Sigmoid colon (tissue), 6 donors: ENCODE measurements at regions not wholly inside any gene's neighbourhood (a gene's known extent, or its start where the extent isn't known, plus 50 kb on each side); places are given as distances from the start of the nearest gene placed in this dataset.

Experiments
- DNase-seq: peaks from one replicate; pipeline ENCODE4 v3.0.0-alpha.2; 2019
- H3K27ac ChIP-seq, 4 donors: fragments of 200-600 bp; sonication (generic); one replicate each; pipeline ENCODE4 v1.5.1; 2016 to 2019; ENCODE audit warnings: mild to moderate bottlenecking in 1 of 4
- H3K27me3 ChIP-seq, 3 donors: fragments of 200-600 bp; sonication (generic); one replicate each; pipeline ENCODE4 v1.5.1; 2019; ENCODE audit warnings: mild to moderate bottlenecking in 1 of 3
- H3K36me3 ChIP-seq, 4 donors: fragments of 200-600 bp; sonication (generic); one replicate each; pipeline ENCODE4 v1.5.1; 2016 to 2019
- H3K4me1 ChIP-seq, 4 donors: fragments of 200-600 bp; sonication (generic); one replicate each; pipeline ENCODE4 v1.5.1; 2017 to 2019
- H3K4me3 ChIP-seq, 4 donors: fragments of 200-600 bp; sonication (generic); one replicate each; pipeline ENCODE4 v1.5.1; 2017 to 2019; ENCODE audit warnings: mild to moderate bottlenecking in 2 of 4, moderate library complexity in 1 of 4
- H3K9me3 ChIP-seq, 4 donors: fragments of 200-600 bp in 3 of 4; sonication (generic) in 3 of 4; one replicate each; pipeline versions ENCODE4 v1.5.1 to v1.6.1; 2013 to 2019
- CTCF ChIP-seq, 4 experiments: fragments of 450-650 bp in 3 of 4; fragments of 200-600 bp in 1 of 4; IDR thresholded peaks; one replicate each; pipeline ENCODE4 v1.5.1; 2016 to 2019; ENCODE audit warnings: antibody characterized with exemption in 4 of 4, mild to moderate bottlenecking in 3 of 4, moderate library complexity in 2 of 4
- EP300 ChIP-seq, 4 donors: sonication (generic); formaldehyde crosslinking; IDR thresholded peaks; one replicate each; pipeline ENCODE4 v1.6.1; 2017; ENCODE audit warnings: antibody characterized with exemption in 4 of 4
- POLR2A ChIP-seq, 2 donors: fragments of 450-650 bp; IDR thresholded peaks; one replicate each; pipeline ENCODE4 v1.6.1; 2016; ENCODE audit warnings: antibody characterized with exemption in 2 of 2, mild to moderate bottlenecking in 2 of 2, moderate library complexity in 2 of 2
- POLR2AphosphoS5 ChIP-seq, 4 donors: sonication (generic); formaldehyde crosslinking; IDR thresholded peaks; one replicate each; pipeline ENCODE4 v1.6.1; 2017; ENCODE audit warnings: antibody characterized with exemption in 4 of 4
- WGBS, 2 donors: extraction: QIAGEN DNeasy Blood & Tissue Kit; methylation state at CpG; one replicate each; pipeline ENCODE4 v1.1.7; 2013; 5-methylcytosine and 5-hydroxymethylcytosine counted together
- intact Hi-C: fragments of 100-400 bp; cut with DNase I; formaldehyde crosslinking; loops from one replicate; pipeline ENCODE4 v1.15.1; 2023
- donor health status: healthy with polysubstance abuse.
- donor health status: healthy.

GRCh38 chr3:66633402-66634381 is 132.9 kb upstream of the LRIG1 start:
- Histone ChIP-seq H3K36me3 (no peaks in the 10 kb centered on the region), H3K9me3 (no peaks in the 10 kb centered on the region), H3K27ac (no peak overlapping the region), H3K4me1 (peaks cover 0 to 10% (median 5%) of the 10 kb centered on the region in 4 donors), H3K4me3 (no peak overlapping the region), H3K27me3 (no peaks in the 10 kb centered on the region)
- no peak for TF ChIP-seq POLR2AphosphoS5 (IDR thresholded peaks at IDR 0.05)
- TF ChIP-seq POLR2A (IDR thresholded peaks at IDR 0.05): no peak
- TF ChIP-seq CTCF (IDR thresholded peaks at IDR 0.05): no peak
- TF ChIP-seq EP300 (IDR thresholded peaks at IDR 0.05): no peak
- intact Hi-C loops: loop anchor here (5.0 kb wide), 1 partner anchor 44 kb away; no protein-coding TSS in a partner anchor
- 90 to 92% methylated on average over 6 of the region's 6 CpGs for WGBS, 2 donors
- DNase-seq: no peak

GRCh38 chr3:66638717-66639116 is 137.9 kb upstream of the LRIG1 start:
- Histone ChIP-seq H3K4me1 (no peaks in the 10 kb centered on the region), H3K4me3 (no peak overlapping the region), H3K36me3 (no peaks in the 10 kb centered on the region), H3K9me3 (no peaks in the 10 kb centered on the region), H3K27ac (no peak overlapping the region), H3K27me3 (no peaks in the 10 kb centered on the region)
- TF ChIP-seq EP300 (IDR thresholded peaks at IDR 0.05): no peak
- TF ChIP-seq CTCF (IDR thresholded peaks at IDR 0.05): no peak
- no peak for TF ChIP-seq POLR2A (IDR thresholded peaks at IDR 0.05)
- TF ChIP-seq POLR2AphosphoS5 (IDR thresholded peaks at IDR 0.05): no peak
- intact Hi-C loops: no loop called here
- WGBS, 2 donors: 59 to 78% methylated on average over 6 of the region's 6 CpGs
- no peak for DNase-seq

GRCh38 chr3:66639809-66640356 is 139.1 kb upstream of the LRIG1 start:
- WGBS, 2 donors: 93 to 94% methylated on average over 3 of the region's 3 CpGs
- Histone ChIP-seq H3K27me3 (no peaks in the 10 kb centered on the region), H3K4me1 (no peaks in the 10 kb centered on the region), H3K9me3 (no peaks in the 10 kb centered on the region), H3K4me3 (no peak overlapping the region), H3K27ac (no peak overlapping the region), H3K36me3 (no peaks in the 10 kb centered on the region)
- no peak for DNase-seq
- no peak for TF ChIP-seq EP300 (IDR thresholded peaks at IDR 0.05)
- no peak for TF ChIP-seq CTCF (IDR thresholded peaks at IDR 0.05)
- TF ChIP-seq POLR2AphosphoS5 (IDR thresholded peaks at IDR 0.05): no peak
- no peak for TF ChIP-seq POLR2A (IDR thresholded peaks at IDR 0.05)
- intact Hi-C loops: no loop called here

GRCh38 chr3:66642019-66642418 is 141.2 kb upstream of the LRIG1 start:
- H3K36me3 ChIP-seq: no peaks in the 10 kb centered on the region
- no peak for DNase-seq
- no peaks in the 10 kb centered on the region for H3K4me1 ChIP-seq
- H3K27ac ChIP-seq: no peak overlapping the region
- no peak overlapping the region for H3K4me3 ChIP-seq
- no peak for TF ChIP-seq CTCF (IDR thresholded peaks at IDR 0.05)
- TF ChIP-seq POLR2AphosphoS5 (IDR thresholded peaks at IDR 0.05): no peak
- TF ChIP-seq POLR2A (IDR thresholded peaks at IDR 0.05): no peak
- TF ChIP-seq EP300 (IDR thresholded peaks at IDR 0.05): no peak
- WGBS, 2 donors: 17 to 67% methylated on average over 4 of the region's 4 CpGs
- H3K9me3 ChIP-seq: no peaks in the 10 kb centered on the region
- intact Hi-C loops: no loop called here
- H3K27me3 ChIP-seq: no peaks in the 10 kb centered on the region
